H1 (cell line): ENCODE measurements at regions not wholly inside any gene's neighbourhood (a gene's known extent, or its start where the extent isn't known, plus 50 kb on each side); places are given as distances from the start of the nearest gene placed in this dataset.
A peak's percentile ranks its signal among the peaks of the same experiment; 100 is the strongest.

Experiments used
- CTCF ChIA-PET: fragments of 300-600 bp; sonication (Branson Sonifier 250); formaldehyde crosslinking; loops from one replicate; lab custom pipeline; 2021; ENCODE audit not compliant: partially characterized antibody; lab: Charles Lee
- POLR2A ChIA-PET: fragments of 300-600 bp; sonication (Branson Sonifier 250); formaldehyde crosslinking; loops from one replicate; lab custom pipeline; 2021; ENCODE audit warnings: inconsistent platforms; ENCODE audit not compliant: partially characterized antibody; lab: Charles Lee
- DNase-seq, 2 experiments: peaks; one replicate each; pipeline versions ENCODE4 v3.0.0 to v3.0.0-alpha.2; 2010 to 2022; ENCODE audit warnings: low spot score in 2 of 2, low read depth in 1 of 2, mixed read lengths in 1 of 2
- FAIRE-seq: peaks from 2 replicates; lab custom pipeline; 2011; peaks lifted over from hg19 to GRCh38; lab: Jason Lieb, UNC
- H2AFZ ChIP-seq: 2 replicates; pipeline ENCODE4 v1.8.1; 2012; ENCODE audit warnings: low read length, inconsistent platforms
- H2AK5ac ChIP-seq: 2 replicates; pipeline ENCODE4 v1.6.1; 2013; ENCODE audit warnings: low read depth, low read length
- H2BK120ac ChIP-seq: replicated peaks from 2 replicates; pipeline ENCODE3; 2013; ENCODE audit warnings: low read depth, low read length, inconsistent platforms
- H2BK12ac ChIP-seq: 2 replicates; pipeline ENCODE4 v1.6.1; 2013; ENCODE audit warnings: low read depth, low read length
- H2BK15ac ChIP-seq: 2 replicates; pipeline ENCODE4 v1.6.1; 2013; ENCODE audit warnings: low read length
- H2BK20ac ChIP-seq: 2 replicates; pipeline ENCODE4 v1.6.1; 2013; ENCODE audit warnings: low read length
- H2BK5ac ChIP-seq: 2 replicates; pipeline ENCODE4 v1.6.1; 2013; ENCODE audit warnings: low read depth, low read length
- H3K14ac ChIP-seq: 2 replicates; pipeline ENCODE4 v1.6.1; 2013; ENCODE audit warnings: inconsistent platforms; ENCODE audit not compliant: insufficient read length
- H3K18ac ChIP-seq: 2 replicates; pipeline ENCODE4 v1.6.1; 2013; ENCODE audit warnings: low read length; ENCODE audit errors: extremely low read depth
- H3K23ac ChIP-seq: 2 replicates; pipeline ENCODE4 v1.6.1; 2013; ENCODE audit warnings: inconsistent platforms; ENCODE audit not compliant: insufficient read length
- H3K23me2 ChIP-seq: 2 replicates; pipeline ENCODE4 v1.6.1; 2013; ENCODE audit warnings: low read depth, low read length
- H3K27ac ChIP-seq: 2 replicates; pipeline ENCODE4 v1.6.1; 2011; ENCODE audit warnings: low read depth, low read length, inconsistent platforms
- H3K27me3 ChIP-seq, 4 experiments: replicated peaks in 1 of 4; 1 replicate in 1 of 4; 2 replicates in 3 of 4; pipeline versions ENCODE4 v1.6.1 to v1.8.1; 2011 to 2013; ENCODE audit warnings: low read length in 3 of 4, mild to moderate bottlenecking in 3 of 4, inconsistent platforms in 2 of 4, mixed read lengths in 2 of 4, moderate library complexity in 1 of 4; ENCODE audit not compliant: control insufficient read depth in 3 of 4, insufficient read depth in 3 of 4; ENCODE audit errors: extremely low read depth in 1 of 4
- H3K36me3 ChIP-seq, 4 experiments: 2 replicates each; pipeline versions ENCODE4 v1.6.1 to v1.8.1; 2011 to 2013; ENCODE audit warnings: mild to moderate bottlenecking in 4 of 4, low read length in 3 of 4, moderate library complexity in 2 of 4, control low read depth in 1 of 4, inconsistent platforms in 1 of 4; ENCODE audit not compliant: insufficient read depth in 4 of 4, control insufficient read depth in 2 of 4
- H3K4ac ChIP-seq: replicated peaks from 2 replicates; pipeline ENCODE3; 2013; ENCODE audit warnings: low read length, low read depth, mixed read lengths, inconsistent platforms; ENCODE audit not compliant: insufficient read length
- H3K4me1 ChIP-seq, 4 experiments: replicated peaks in 1 of 4; 1 replicate in 1 of 4; 2 replicates in 3 of 4; pipeline versions ENCODE4 v1.6.1 to v1.8.1; 2011 to 2013; ENCODE audit warnings: low read length in 3 of 4, inconsistent platforms in 2 of 4, mixed read lengths in 1 of 4; ENCODE audit not compliant: insufficient read depth in 4 of 4, control insufficient read depth in 3 of 4
- H3K4me2 ChIP-seq, 2 experiments: 2 replicates each; pipeline versions ENCODE4 v1.6.1 to v1.8.1; 2011 to 2013; ENCODE audit warnings: low read depth in 2 of 2, low read length in 2 of 2, control low read depth in 1 of 2, inconsistent platforms in 1 of 2, mild to moderate bottlenecking in 1 of 2; ENCODE audit not compliant: insufficient read depth in 1 of 2
- H3K4me3 ChIP-seq, 4 experiments: fragments of 200-600, 300-600 bp in 1 of 4; sonication (generic), shearing (Covaris generic), sonication (Bioruptor Twin) in 1 of 4; 2 replicates each; pipeline versions ENCODE4 v1.5.1 to v1.8.1; 2011 to 2016; ENCODE audit warnings: low read length in 4 of 4, low read depth in 3 of 4, control low read depth in 2 of 4, inconsistent platforms in 2 of 4, mild to moderate bottlenecking in 2 of 4, mixed read lengths in 1 of 4, moderate library complexity in 1 of 4; ENCODE audit not compliant: insufficient read depth in 2 of 4; ENCODE audit errors: extremely low read depth in 1 of 4
- H3K56ac ChIP-seq: replicated peaks from 2 replicates; pipeline ENCODE3; 2013; ENCODE audit warnings: low read depth, mild to moderate bottlenecking, mixed read lengths, low read length, inconsistent platforms; ENCODE audit not compliant: insufficient read length
- H3K79me1 ChIP-seq: 2 replicates; pipeline ENCODE4 v1.6.1; 2013; ENCODE audit warnings: low read depth, low read length, control low read depth
- H3K79me2 ChIP-seq, 2 experiments: 2 replicates each; pipeline versions ENCODE4 v1.6.1 to v1.8.1; 2012 to 2013; ENCODE audit warnings: low read length in 2 of 2, mild to moderate bottlenecking in 2 of 2, inconsistent platforms in 1 of 2; ENCODE audit not compliant: insufficient read depth in 2 of 2, control insufficient read depth in 1 of 2
- H3K9ac ChIP-seq, 4 experiments: replicated peaks in 1 of 4; 1 replicate in 1 of 4; 2 replicates in 3 of 4; pipeline versions ENCODE4 v1.6.1 to v1.8.1; 2011 to 2013; ENCODE audit warnings: low read depth in 3 of 4, low read length in 3 of 4, control low read depth in 2 of 4, mild to moderate bottlenecking in 2 of 4, moderate library complexity in 2 of 4, inconsistent platforms in 1 of 4; ENCODE audit errors: extremely low read depth in 1 of 4
- H3K9me3 ChIP-seq, 2 experiments: 2 replicates each; pipeline versions ENCODE4 v1.6.1 to v1.8.1; 2012 to 2013; ENCODE audit warnings: mild to moderate bottlenecking in 2 of 2, moderate library complexity in 2 of 2, control low read depth in 1 of 2, inconsistent platforms in 1 of 2, low read depth in 1 of 2, low read length in 1 of 2, mixed read lengths in 1 of 2; ENCODE audit not compliant: insufficient read depth in 2 of 2
- H4K20me1 ChIP-seq, 2 experiments: replicated peaks in 1 of 2; 2 replicates each; pipeline versions ENCODE3 to v1.8.1; 2011 to 2013; ENCODE audit warnings: inconsistent platforms in 2 of 2, low read length in 2 of 2, mild to moderate bottlenecking in 1 of 2; ENCODE audit not compliant: insufficient read depth in 2 of 2, control insufficient read depth in 1 of 2
- H4K5ac ChIP-seq: 2 replicates; pipeline ENCODE4 v1.6.1; 2013; ENCODE audit warnings: low read length, low read depth, mixed read lengths, inconsistent platforms; ENCODE audit not compliant: insufficient read length
- H4K8ac ChIP-seq: 2 replicates; pipeline ENCODE4 v1.8.0; 2013; ENCODE audit warnings: mild to moderate bottlenecking, moderate library complexity, low read length, inconsistent platforms; ENCODE audit not compliant: insufficient read depth; ENCODE audit errors: extremely low read depth
- H4K91ac ChIP-seq: replicated peaks from 2 replicates; pipeline ENCODE3; 2013; ENCODE audit warnings: low read length, mixed read lengths, inconsistent platforms; ENCODE audit not compliant: insufficient read length
- FOSL1 ChIP-seq: IDR thresholded peaks from 2 replicates; pipeline ENCODE4 v1.6.1; 2011; ENCODE audit warnings: mild to moderate bottlenecking, low read depth, low read length, moderate library complexity; ENCODE audit not compliant: insufficient read depth
- POLR2A ChIP-seq, 2 experiments: IDR thresholded peaks; 1 replicate in 1 of 2; 2 replicates in 1 of 2; pipeline ENCODE4 v1.6.1; 2011; ENCODE audit warnings: low read depth in 2 of 2, low read length in 2 of 2, mild to moderate bottlenecking in 2 of 2; ENCODE audit errors: control extremely low read depth in 1 of 2
- SRF ChIP-seq: IDR thresholded peaks from 2 replicates; pipeline ENCODE4 v1.6.1; 2011; ENCODE audit warnings: mild to moderate bottlenecking, low read depth, low read length, moderate library complexity
- TBP ChIP-seq: IDR thresholded peaks from 2 replicates; pipeline ENCODE4 v1.6.1; 2011; ENCODE audit warnings: low read depth, low read length, improper control_type of control experiment
- TCF12 ChIP-seq: IDR thresholded peaks from 2 replicates; pipeline ENCODE4 v1.6.1; 2011; ENCODE audit warnings: low read depth, mild to moderate bottlenecking, low read length
- USF2 ChIP-seq: IDR thresholded peaks from 2 replicates; pipeline ENCODE4 v1.6.1; 2011; ENCODE audit warnings: low read length, improper control_type of control experiment
- WGBS, 2 experiments: shearing (Covaris generic) in 1 of 2; methylation state at CpG; one replicate each; pipeline versions ENCODE4 v1.1.6 to v1.1.7; 2013 to 2015; ENCODE audit warnings: low lambda C conversion rate in 2 of 2, mixed read lengths in 2 of 2, inconsistent platforms in 1 of 2, low coverage in 1 of 2, missing lambda C conversion rate in 1 of 2; ENCODE audit not compliant: insufficient replicate concordance in 2 of 2, insufficient coverage in 1 of 2, insufficient read length in 1 of 2; ENCODE audit errors: extremely low coverage in 1 of 2, missing lambda C conversion rate in 1 of 2; 5-methylcytosine and 5-hydroxymethylcytosine counted together

GRCh38 chr11:4190098-4190497, 95.5 kb downstream of the RRM1 start:
- H3K9ac ChIP-seq: no peak overlapping the region
- no peak overlapping the region for H2BK5ac ChIP-seq
- no peak overlapping the region for H2BK12ac ChIP-seq
- TF ChIP-seq TCF12: no peak
- TF ChIP-seq USF2: no peak
- no peak for TF ChIP-seq POLR2A (IDR thresholded peaks at IDR 0.05; ENCODE audit: control extremely low read depth in 1 of 2, low read depth in 2 of 2, low read length in 2 of 2)
- no peak for TF ChIP-seq TBP
- no peak for TF ChIP-seq SRF
- TF ChIP-seq FOSL1: no peak
- ChIA-PET POLR2A (no interaction called here), CTCF (interaction anchor here (0.6 to 5.0 kb wide), 6 partner anchors 13 to 349 kb away, joined by 3 to 25 read pairs (median 4); no protein-coding TSS in a partner anchor)
- no peaks in the 10 kb centered on the region for H3K79me2 ChIP-seq
- no peak overlapping the region for H3K4me2 ChIP-seq
- H2BK15ac ChIP-seq: no peak overlapping the region
- H2AK5ac ChIP-seq: no peak overlapping the region
- WGBS, 2 experiments: 50% methylated on average over 2 of the region's 2 CpGs; no CpG with 5 or more reads in 1 of the 2 experiments
- H2BK20ac ChIP-seq: no peak overlapping the region
- H3K4me1 ChIP-seq: peaks cover 0 to 3% (median 1%) of the 10 kb centered on the region in 4 experiments; a peak in 3 of 7 replicates
- no peak overlapping the region for H4K5ac ChIP-seq
- no peak overlapping the region for H3K56ac ChIP-seq
- no peaks in the 10 kb centered on the region for H3K23me2 ChIP-seq
- FAIRE-seq: no peak
- no peak overlapping the region for H3K27ac ChIP-seq
- H3K4me3 ChIP-seq: no peak overlapping the region
- no peak overlapping the region for H2BK120ac ChIP-seq
- H4K8ac ChIP-seq: no peak overlapping the region
- H3K23ac ChIP-seq: no peak overlapping the region
- H2AFZ ChIP-seq: no peak overlapping the region
- H3K4ac ChIP-seq: no peak overlapping the region
- H3K27me3 ChIP-seq: peaks cover 0 to 8% (median 3%) of the 10 kb centered on the region in 4 experiments; a peak in 4 of 7 replicates
- H3K9me3 ChIP-seq: no peaks in the 10 kb centered on the region
- H4K20me1 ChIP-seq: no peaks in the 10 kb centered on the region
- H3K36me3 ChIP-seq: no peaks in the 10 kb centered on the region
- no peak overlapping the region for H4K91ac ChIP-seq
- no peaks in the 10 kb centered on the region for H3K79me1 ChIP-seq
- peak in 1 of 2 experiments; percentile 29 for DNase-seq
- H3K14ac ChIP-seq: no peak overlapping the region
- no peak overlapping the region for H3K18ac ChIP-seq
